ENCODE measurements at regions not wholly inside any gene's neighbourhood (a gene's known extent, or its start where the extent isn't known, plus 50 kb on each side); places are given as distances from the start of the nearest gene placed in this dataset.

GRCh38 chr11:80443177-80443576 lies 1002.3 kb upstream of the TENM4 start:
- DNase-seq (ENCODE audit: extremely low read depth, insufficient read length), result no peak
- TF ChIP-seq CTCF (IDR thresholded peaks at IDR 0.05; ENCODE audit: insufficient read depth, low read length, poor library complexity, severe bottlenecking), result no peak
- H3K27me3 ChIP-seq (replicated peaks; ENCODE audit: control insufficient read depth, insufficient read depth, low read length), result no peaks in the 10 kb centered on the region
- no peaks in the 10 kb centered on the region for H3K36me3 ChIP-seq (ENCODE audit: control insufficient read depth, insufficient read depth, low read length)
- no peak overlapping the region for H3K4me3 ChIP-seq (replicated peaks; ENCODE audit: low read depth, low read length)

GRCh38 chr11:80441821-80442220 lies 1001.0 kb upstream of the TENM4 start:
- H3K36me3 ChIP-seq (ENCODE audit: control insufficient read depth, insufficient read depth, low read length), result no peaks in the 10 kb centered on the region
- no peak overlapping the region for H3K4me3 ChIP-seq (replicated peaks; ENCODE audit: low read depth, low read length)
- no peaks in the 10 kb centered on the region for H3K27me3 ChIP-seq (replicated peaks; ENCODE audit: control insufficient read depth, insufficient read depth, low read length)
- TF ChIP-seq CTCF (IDR thresholded peaks at IDR 0.05; ENCODE audit: insufficient read depth, low read length, poor library complexity, severe bottlenecking), result no peak
- DNase-seq (ENCODE audit: extremely low read depth, insufficient read length), result no peak

GRCh38 chr11:80440835-80441234 lies 1000.0 kb upstream of the TENM4 start:
- H3K4me3 ChIP-seq (replicated peaks; ENCODE audit: low read depth, low read length), result no peak overlapping the region
- H3K36me3 ChIP-seq (ENCODE audit: control insufficient read depth, insufficient read depth, low read length), result no peaks in the 10 kb centered on the region
- TF ChIP-seq CTCF (IDR thresholded peaks at IDR 0.05; ENCODE audit: insufficient read depth, low read length, poor library complexity, severe bottlenecking), result no peak
- H3K27me3 ChIP-seq (replicated peaks; ENCODE audit: control insufficient read depth, insufficient read depth, low read length), result no peaks in the 10 kb centered on the region
- no peak for DNase-seq (ENCODE audit: extremely low read depth, insufficient read length)

GRCh38 chr11:80436547-80436946 lies 995.7 kb upstream of the TENM4 start:
- no peak for DNase-seq (ENCODE audit: extremely low read depth, insufficient read length)
- Histone ChIP-seq H3K4me3 (replicated peaks; ENCODE audit: low read depth, low read length) (no peak overlapping the region), H3K36me3 (ENCODE audit: control insufficient read depth, insufficient read depth, low read length) (no peaks in the 10 kb centered on the region), H3K27me3 (replicated peaks; ENCODE audit: control insufficient read depth, insufficient read depth, low read length) (no peaks in the 10 kb centered on the region)
- no peak for TF ChIP-seq CTCF (IDR thresholded peaks at IDR 0.05; ENCODE audit: insufficient read depth, low read length, poor library complexity, severe bottlenecking)

- DNase-seq (ENCODE audit: extremely low read depth, insufficient read length), result no peak
- Histone ChIP-seq H3K4me3 (replicated peaks; ENCODE audit: low read depth, low read length) (no peak overlapping the region), H3K36me3 (ENCODE audit: control insufficient read depth, insufficient read depth, low read length) (no peaks in the 10 kb centered on the region), H3K27me3 (replicated peaks; ENCODE audit: control insufficient read depth, insufficient read depth, low read length) (no peaks in the 10 kb centered on the region)
- TF ChIP-seq CTCF (IDR thresholded peaks at IDR 0.05; ENCODE audit: insufficient read depth, low read length, poor library complexity, severe bottlenecking), result no peak
Measured at GRCh38 chr11:80435345-80435744, 994.5 kb upstream of the TENM4 start.

- no peak for TF ChIP-seq CTCF (IDR thresholded peaks at IDR 0.05; ENCODE audit: insufficient read depth, low read length, poor library complexity, severe bottlenecking)
- no peak for DNase-seq (ENCODE audit: extremely low read depth, insufficient read length)
- H3K36me3 ChIP-seq (ENCODE audit: control insufficient read depth, insufficient read depth, low read length), result no peaks in the 10 kb centered on the region
- no peaks in the 10 kb centered on the region for H3K27me3 ChIP-seq (replicated peaks; ENCODE audit: control insufficient read depth, insufficient read depth, low read length)
- H3K4me3 ChIP-seq (replicated peaks; ENCODE audit: low read depth, low read length), result no peak overlapping the region
Measured at GRCh38 chr11:80432057-80432456, 991.2 kb upstream of the TENM4 start.

Measured in GM06990 (cell line).